ENCODE measurements at regions not wholly inside any gene's neighbourhood (a gene's known extent, or its start where the extent isn't known, plus 50 kb on each side); places are given as distances from the start of the nearest gene placed in this dataset.
"Not testable (repeated sequence)": the region's sequence is repeated elsewhere in the genome, so short reads cannot be mapped to it uniquely, and the experiment has no call there.

GRCh38 chr6:78386854-78387253, 480.5 kb upstream of the IRAK1BP1 start:
- not testable (repeated sequence) for H3K4me3 ChIP-seq (ENCODE audit: insufficient read depth, low read depth, low read length); DNase-seq; H3K36me3 ChIP-seq (replicated peaks; ENCODE audit: control insufficient read depth, insufficient read depth, low read length); H3K27me3 ChIP-seq (ENCODE audit: control insufficient read depth, insufficient read depth, low read length)

DNA sequence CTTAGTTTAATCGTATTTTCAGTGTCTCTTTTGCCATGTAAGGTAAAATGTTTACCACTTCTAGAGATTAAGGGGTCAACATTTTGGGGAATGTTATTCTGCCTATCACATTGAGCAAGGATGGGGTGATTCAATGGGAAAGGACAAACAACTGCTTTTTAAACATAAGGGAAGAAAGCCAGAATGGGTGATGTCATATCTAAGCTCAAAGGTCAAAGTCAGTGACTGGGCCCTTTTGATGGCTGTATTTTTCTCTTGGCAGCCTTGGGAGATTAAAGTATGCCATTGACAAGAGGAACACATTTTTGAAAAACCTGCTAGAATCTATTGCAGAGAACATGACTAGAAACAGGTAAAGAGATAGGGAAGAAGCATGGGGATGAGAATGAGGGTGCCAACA, 477.3 kb upstream of the IRAK1BP1 start:
- Histone ChIP-seq H3K4me3 (ENCODE audit: insufficient read depth, low read depth, low read length) (no peak overlapping the region), H3K27me3 (ENCODE audit: control insufficient read depth, insufficient read depth, low read length) (no peaks in the 10 kb centered on the region), H3K36me3 (replicated peaks; ENCODE audit: control insufficient read depth, insufficient read depth, low read length) (no peaks in the 10 kb centered on the region)
- no peak for DNase-seq

DNA sequence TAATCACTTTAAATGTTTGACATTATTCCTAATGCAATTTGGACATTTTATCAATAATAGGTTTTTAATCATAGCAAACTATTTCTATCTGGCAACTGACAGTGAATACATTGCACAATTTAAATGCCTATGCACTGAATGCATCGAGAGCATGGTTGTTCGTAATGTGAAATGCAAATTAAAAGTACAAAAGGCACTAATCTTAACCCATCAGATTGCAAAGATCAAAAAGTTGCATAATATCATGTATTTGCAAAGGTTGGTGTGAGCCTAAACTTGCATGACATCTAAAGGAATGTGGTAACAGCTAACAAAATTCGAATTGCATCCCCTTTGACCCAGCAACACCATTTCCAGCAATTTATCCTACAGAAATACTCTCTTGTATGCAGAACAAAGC, 469.9 kb upstream of the IRAK1BP1 start:
- no peak for DNase-seq
- Histone ChIP-seq H3K4me3 (ENCODE audit: insufficient read depth, low read depth, low read length) (no peak overlapping the region), H3K36me3 (replicated peaks; ENCODE audit: control insufficient read depth, insufficient read depth, low read length) (no peaks in the 10 kb centered on the region), H3K27me3 (ENCODE audit: control insufficient read depth, insufficient read depth, low read length) (no peaks in the 10 kb centered on the region)

DNA sequence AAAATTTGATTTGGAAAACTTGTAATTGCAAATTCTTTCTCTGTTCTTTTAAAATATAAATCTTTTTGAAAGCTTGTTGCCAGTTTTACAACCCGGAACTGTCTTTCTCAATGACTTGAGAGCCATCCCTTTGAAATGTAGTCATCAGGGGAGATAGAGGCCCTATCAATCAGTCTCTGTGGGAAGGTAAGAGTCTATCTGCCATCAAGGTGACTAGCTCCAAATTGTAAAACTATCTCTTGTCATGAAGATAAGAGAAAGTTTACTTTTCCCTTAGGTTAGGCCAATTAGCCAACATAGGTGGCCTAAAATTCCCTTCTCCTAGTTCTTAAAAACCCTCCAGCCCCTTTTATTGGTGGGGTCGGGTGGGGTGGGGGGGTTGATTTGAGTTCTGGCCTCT, 469.1 kb upstream of the IRAK1BP1 start:
- H3K27me3 ChIP-seq (ENCODE audit: control insufficient read depth, insufficient read depth, low read length), result no peaks in the 10 kb centered on the region
- H3K4me3 ChIP-seq (ENCODE audit: insufficient read depth, low read depth, low read length), result no peak overlapping the region
- no peaks in the 10 kb centered on the region for H3K36me3 ChIP-seq (replicated peaks; ENCODE audit: control insufficient read depth, insufficient read depth, low read length)
- DNase-seq, result no peak

DNA sequence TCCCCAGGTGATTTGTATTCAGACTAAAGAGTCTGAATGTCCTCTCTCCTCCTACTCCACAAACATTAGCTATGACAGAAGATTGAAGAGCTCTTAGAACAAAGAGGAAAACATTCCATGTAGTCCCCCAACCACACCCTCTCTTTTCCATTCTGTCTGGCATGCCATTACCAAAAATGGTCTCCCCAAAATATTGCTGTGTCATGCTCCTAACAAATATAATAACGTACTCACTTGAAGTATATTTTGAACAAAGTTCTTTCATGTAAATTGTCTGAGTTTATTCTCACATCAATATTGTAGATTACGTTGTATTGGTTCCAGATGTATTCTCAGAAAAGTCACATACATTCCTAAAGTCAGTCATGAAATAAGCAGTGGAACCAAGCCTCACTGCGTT, 467.3 kb upstream of the IRAK1BP1 start:
- no peaks in the 10 kb centered on the region for H3K36me3 ChIP-seq (replicated peaks; ENCODE audit: control insufficient read depth, insufficient read depth, low read length)
- DNase-seq, result no peak
- H3K27me3 ChIP-seq (ENCODE audit: control insufficient read depth, insufficient read depth, low read length), result no peaks in the 10 kb centered on the region
- H3K4me3 ChIP-seq (ENCODE audit: insufficient read depth, low read depth, low read length), result no peak overlapping the region

GRCh38 chr6:78427386-78427785, 440.0 kb upstream of the IRAK1BP1 start:
- H3K4me3 ChIP-seq (ENCODE audit: insufficient read depth, low read depth, low read length), result no peak overlapping the region
- H3K36me3 ChIP-seq (replicated peaks; ENCODE audit: control insufficient read depth, insufficient read depth, low read length), result no peaks in the 10 kb centered on the region
- DNase-seq, result no peak
- no peaks in the 10 kb centered on the region for H3K27me3 ChIP-seq (ENCODE audit: control insufficient read depth, insufficient read depth, low read length)

DNA sequence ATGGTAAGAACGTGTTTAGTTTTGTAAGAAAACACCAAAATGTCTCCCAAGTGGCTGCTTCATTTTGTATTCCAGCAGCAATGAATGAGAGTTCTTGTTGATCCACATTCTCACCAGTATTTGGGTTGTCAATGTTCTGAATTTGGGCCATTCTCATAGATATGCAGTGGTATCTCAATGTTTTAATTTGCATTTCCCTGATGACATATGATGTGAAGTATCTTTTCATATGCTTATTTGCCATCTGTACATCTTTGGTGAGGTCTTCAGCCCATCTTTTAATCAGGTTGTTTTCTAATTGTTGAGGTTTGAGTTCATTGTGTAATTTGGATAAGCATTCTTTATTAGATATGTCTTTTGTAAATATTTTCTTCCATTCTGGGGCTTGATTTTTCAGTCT, 436.8 kb upstream of the IRAK1BP1 start:
- DNase-seq, result no peak
- Histone ChIP-seq H3K4me3 (ENCODE audit: insufficient read depth, low read depth, low read length) (no peak overlapping the region), H3K27me3 (ENCODE audit: control insufficient read depth, insufficient read depth, low read length) (no peaks in the 10 kb centered on the region), H3K36me3 (replicated peaks; ENCODE audit: control insufficient read depth, insufficient read depth, low read length) (no peaks in the 10 kb centered on the region)

- no peak overlapping the region for H3K4me3 ChIP-seq (ENCODE audit: insufficient read depth, low read depth, low read length)
- no peaks in the 10 kb centered on the region for H3K36me3 ChIP-seq (replicated peaks; ENCODE audit: control insufficient read depth, insufficient read depth, low read length)
- DNase-seq, result no peak
- H3K27me3 ChIP-seq (ENCODE audit: control insufficient read depth, insufficient read depth, low read length), result no peaks in the 10 kb centered on the region
Observed at GRCh38 chr6:78435671-78436070, 431.7 kb upstream of the IRAK1BP1 start.

GRCh38 chr6:78436335-78436734, 431.0 kb upstream of the IRAK1BP1 start:
- no peaks in the 10 kb centered on the region for H3K27me3 ChIP-seq (ENCODE audit: control insufficient read depth, insufficient read depth, low read length)
- no peaks in the 10 kb centered on the region for H3K36me3 ChIP-seq (replicated peaks; ENCODE audit: control insufficient read depth, insufficient read depth, low read length)
- no peak overlapping the region for H3K4me3 ChIP-seq (ENCODE audit: insufficient read depth, low read depth, low read length)
- DNase-seq, result peak; percentile 14

DNA sequence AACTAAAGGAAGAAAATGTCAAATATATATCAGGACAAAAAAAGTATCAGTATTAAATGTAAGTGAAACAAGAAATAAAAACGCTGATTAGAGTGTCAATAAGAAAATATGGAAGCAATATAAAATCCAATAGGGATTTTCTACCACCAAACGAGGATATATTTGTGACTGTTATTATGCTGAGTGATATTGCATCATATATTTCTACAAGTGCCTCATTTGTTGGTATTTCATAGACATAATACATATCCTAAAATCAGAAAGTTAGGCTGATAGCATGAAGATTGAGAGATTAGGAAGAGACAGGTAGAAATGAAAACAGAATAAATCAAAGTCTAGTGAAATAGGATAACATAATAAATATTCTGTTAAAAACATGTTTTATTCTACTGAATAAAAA, 429.2 kb upstream of the IRAK1BP1 start:
- Histone ChIP-seq H3K27me3 (ENCODE audit: control insufficient read depth, insufficient read depth, low read length) (no peaks in the 10 kb centered on the region), H3K4me3 (ENCODE audit: insufficient read depth, low read depth, low read length) (no peak overlapping the region), H3K36me3 (replicated peaks; ENCODE audit: control insufficient read depth, insufficient read depth, low read length) (no peaks in the 10 kb centered on the region)
- DNase-seq, result no peak

DNA sequence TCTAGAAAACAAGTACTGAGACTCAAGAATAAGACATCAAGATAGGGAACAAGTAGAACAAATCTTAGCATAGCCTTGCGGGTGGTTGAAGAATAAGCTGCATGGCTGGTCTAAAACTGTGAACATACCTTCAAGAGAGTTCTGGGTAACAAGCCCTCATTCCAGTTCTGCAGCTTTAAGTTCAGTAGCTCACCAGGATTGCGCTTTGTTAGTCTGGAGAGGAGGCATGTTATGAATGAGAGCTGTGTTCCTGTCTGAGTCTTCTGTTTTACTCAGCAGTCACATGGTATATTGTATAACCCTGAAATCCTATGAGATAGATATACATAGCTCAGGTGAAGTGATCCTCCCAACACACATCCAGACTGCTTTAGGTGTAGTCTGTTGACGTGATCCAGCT, 406.6 kb upstream of the IRAK1BP1 start:
- Histone ChIP-seq H3K36me3 (replicated peaks; ENCODE audit: control insufficient read depth, insufficient read depth, low read length) (no peaks in the 10 kb centered on the region), H3K4me3 (ENCODE audit: insufficient read depth, low read depth, low read length) (no peak overlapping the region), H3K27me3 (ENCODE audit: control insufficient read depth, insufficient read depth, low read length) (no peaks in the 10 kb centered on the region)
- no peak for DNase-seq

- H3K4me3 ChIP-seq (ENCODE audit: insufficient read depth, low read depth, low read length), result no peak overlapping the region
- H3K36me3 ChIP-seq (replicated peaks; ENCODE audit: control insufficient read depth, insufficient read depth, low read length), result no peaks in the 10 kb centered on the region
- H3K27me3 ChIP-seq (ENCODE audit: control insufficient read depth, insufficient read depth, low read length), result no peaks in the 10 kb centered on the region
- no peak for DNase-seq
Observed at GRCh38 chr6:78462728-78463127, 404.6 kb upstream of the IRAK1BP1 start.

- DNase-seq, result no peak
- no peak overlapping the region for H3K4me3 ChIP-seq (ENCODE audit: insufficient read depth, low read depth, low read length)
- no peaks in the 10 kb centered on the region for H3K27me3 ChIP-seq (ENCODE audit: control insufficient read depth, insufficient read depth, low read length)
- no peaks in the 10 kb centered on the region for H3K36me3 ChIP-seq (replicated peaks; ENCODE audit: control insufficient read depth, insufficient read depth, low read length)
Observed at GRCh38 chr6:78465059-78465634, 402.2 kb upstream of the IRAK1BP1 start.

- Histone ChIP-seq H3K36me3 (replicated peaks; ENCODE audit: control insufficient read depth, insufficient read depth, low read length) (no peaks in the 10 kb centered on the region), H3K27me3 (ENCODE audit: control insufficient read depth, insufficient read depth, low read length) (no peaks in the 10 kb centered on the region), H3K4me3 (ENCODE audit: insufficient read depth, low read depth, low read length) (no peak overlapping the region)
- no peak for DNase-seq
Observed at GRCh38 chr6:78476561-78476960, 390.8 kb upstream of the IRAK1BP1 start.

GRCh38 chr6:78482801-78483552, 384.4 kb upstream of the IRAK1BP1 start:
- Histone ChIP-seq H3K4me3 (ENCODE audit: insufficient read depth, low read depth, low read length) (no peak overlapping the region), H3K27me3 (ENCODE audit: control insufficient read depth, insufficient read depth, low read length) (no peaks in the 10 kb centered on the region), H3K36me3 (replicated peaks; ENCODE audit: control insufficient read depth, insufficient read depth, low read length) (no peaks in the 10 kb centered on the region)
- DNase-seq, result no peak
